Stimulated activated naive B cell treated with anti-CD40 and anti-IgM and Interleukin-4, amounts not matched to agents 10 μg/mL and 1 μg/mL and 100 μg/mL, for 72 hours (primary cell): ENCODE measurements at regions not wholly inside any gene's neighbourhood (a gene's known extent, or its start where the extent isn't known, plus 50 kb on each side); places are given as distances from the start of the nearest gene placed in this dataset.

ENCODE experiments used
- ATAC-seq, 2 donors: fragments of 150-1000 bp; cut with Tn5 transposase; replicated peaks; 2 replicates each; pipeline ENCODE4 v1.10.0; 2021; ENCODE audit warnings: moderate library complexity in 1 of 2
- DNase-seq: peaks from one replicate; pipeline ENCODE4 v3.0.0; 2021
- H3K27ac Mint-ChIP-seq: one replicate; pipeline ENCODE4 v1.8.0; 2022; ENCODE audit warnings: mild to moderate bottlenecking, mixed read lengths
- H3K27me3 Mint-ChIP-seq, 2 donors: one replicate each; pipeline ENCODE4 v1.8.0; 2022; ENCODE audit warnings: mixed read lengths in 2 of 2
- H3K36me3 Mint-ChIP-seq, 2 donors: one replicate each; pipeline ENCODE4 v1.8.0; 2022; ENCODE audit warnings: mixed read lengths in 2 of 2, mild to moderate bottlenecking in 1 of 2
- H3K4me1 Mint-ChIP-seq, 2 donors: one replicate each; pipeline ENCODE4 v1.8.0; 2022; ENCODE audit warnings: mixed read lengths in 2 of 2, mild to moderate bottlenecking in 1 of 2
- H3K4me3 Mint-ChIP-seq, 2 donors: one replicate each; pipeline ENCODE4 v1.8.0; 2022; ENCODE audit warnings: mild to moderate bottlenecking in 2 of 2, mixed read lengths in 2 of 2, moderate library complexity in 1 of 2
- H3K9me3 Mint-ChIP-seq, 2 donors: one replicate each; pipeline ENCODE4 v1.8.0; 2022; ENCODE audit warnings: mixed read lengths in 2 of 2, mild to moderate bottlenecking in 1 of 2

DNA sequence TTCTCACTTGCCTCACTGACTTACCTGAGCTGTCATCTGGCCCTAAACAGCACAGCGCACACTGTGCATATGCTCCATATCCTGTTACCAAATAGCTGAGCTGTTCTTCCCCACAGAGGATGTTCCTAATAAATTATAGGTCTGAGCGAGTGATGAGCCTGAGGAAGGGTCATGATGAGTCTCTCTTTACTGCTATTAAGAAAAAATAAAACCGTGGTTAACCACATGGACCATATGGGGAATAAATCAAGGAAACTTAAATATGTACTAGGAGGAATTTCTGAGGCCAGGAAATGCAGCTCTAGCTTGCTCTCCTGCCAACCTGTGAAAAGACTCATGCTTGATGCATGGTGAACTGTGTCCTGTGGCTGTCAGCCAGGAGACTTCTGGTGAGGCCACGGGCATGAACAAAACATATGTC lies 424.8 kb upstream of the DMAC1 start:
- H3K27ac Mint-ChIP-seq, result no peak overlapping the region
- ATAC-seq (no peak), DNase-seq (no peak)
- H3K4me3 Mint-ChIP-seq, result no peak overlapping the region
- no peaks in the 10 kb centered on the region for H3K36me3 Mint-ChIP-seq
- peaks cover 0 to 2% of the 10 kb centered on the region in 2 donors for H3K4me1 Mint-ChIP-seq
- no peaks in the 10 kb centered on the region for H3K9me3 Mint-ChIP-seq
- H3K27me3 Mint-ChIP-seq, result no peaks in the 10 kb centered on the region

DNA sequence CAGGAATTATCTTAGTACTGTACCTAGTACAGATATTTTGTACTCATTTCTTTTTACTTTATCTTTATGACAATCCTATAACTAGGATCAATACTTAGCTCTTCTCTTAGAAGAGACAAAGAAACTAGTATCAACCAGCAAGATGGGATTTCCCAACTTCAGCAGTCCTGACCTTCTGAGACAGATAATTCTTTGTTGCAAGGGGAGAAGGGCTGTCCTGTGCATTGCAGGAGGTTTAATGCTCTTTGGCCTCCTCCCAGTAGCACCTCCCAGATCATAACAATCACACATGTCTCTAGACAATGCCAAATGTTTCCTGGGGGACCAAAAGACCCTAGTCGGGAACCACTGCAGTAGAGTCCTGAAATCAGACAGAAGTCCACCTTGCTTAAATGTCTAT lies 424.3 kb upstream of the DMAC1 start:
- Mint-ChIP-seq H3K4me3 (no peak overlapping the region), H3K27me3 (no peaks in the 10 kb centered on the region), H3K4me1 (peaks cover 0 to 2% of the 10 kb centered on the region in 2 donors), H3K9me3 (no peaks in the 10 kb centered on the region), H3K36me3 (no peaks in the 10 kb centered on the region), H3K27ac (no peak overlapping the region)
- DNase-seq, result no peak
- no peak for ATAC-seq

DNA sequence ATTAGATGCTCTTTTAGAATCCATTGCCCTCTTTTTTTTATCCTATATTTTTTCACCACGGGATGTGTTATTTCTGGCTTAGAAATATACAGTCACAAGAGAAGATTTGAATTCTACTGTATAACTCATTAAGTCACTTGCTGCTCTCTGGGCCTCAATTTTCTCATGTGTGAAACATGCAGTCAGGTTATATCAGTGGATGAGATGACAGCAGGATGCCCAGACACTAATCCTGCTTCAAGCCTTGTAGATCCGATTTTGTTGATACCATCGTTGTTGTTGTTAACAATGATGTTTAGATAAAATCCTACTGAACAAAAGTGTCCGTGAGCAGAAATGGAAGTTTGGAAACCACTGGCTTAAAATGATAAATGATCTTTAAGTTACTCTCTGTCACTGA lies 421.9 kb upstream of the DMAC1 start:
- Mint-ChIP-seq H3K27ac (no peak overlapping the region), H3K4me1 (peaks cover 0 to 2% of the 10 kb centered on the region in 2 donors), H3K36me3 (no peaks in the 10 kb centered on the region), H3K4me3 (no peak overlapping the region), H3K27me3 (peaks cover 0 to 14% of the 10 kb centered on the region in 2 donors), H3K9me3 (peaks cover 4 to 6% of the 10 kb centered on the region in 2 donors)
- no peak for ATAC-seq
- no peak for DNase-seq

DNA sequence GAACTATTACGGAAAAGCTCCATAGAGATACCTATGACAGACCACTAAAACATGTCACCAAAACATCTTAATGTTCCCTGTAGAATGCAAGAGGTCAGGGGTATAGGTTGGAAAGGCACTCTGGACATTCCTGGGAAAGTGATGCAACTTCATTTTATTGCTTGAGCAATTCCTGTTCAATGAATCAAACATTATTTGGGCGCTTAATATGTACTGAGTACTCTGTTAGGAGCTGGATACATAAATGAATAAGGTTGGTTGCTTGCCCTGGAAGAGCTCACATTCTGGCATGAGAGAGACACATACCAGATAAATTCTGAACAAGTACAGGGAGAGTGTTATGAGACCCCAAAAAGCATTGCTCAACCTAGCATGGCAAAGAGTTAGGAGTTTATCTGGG lies 408.9 kb upstream of the DMAC1 start:
- H3K4me3 Mint-ChIP-seq, result no peak overlapping the region
- no peak overlapping the region for H3K27ac Mint-ChIP-seq
- H3K9me3 Mint-ChIP-seq, result no peaks in the 10 kb centered on the region
- no peaks in the 10 kb centered on the region for H3K4me1 Mint-ChIP-seq
- H3K36me3 Mint-ChIP-seq, result no peaks in the 10 kb centered on the region
- H3K27me3 Mint-ChIP-seq, result peaks cover 0 to 4% of the 10 kb centered on the region in 2 donors
- ATAC-seq (no peak), DNase-seq (no peak)

DNA sequence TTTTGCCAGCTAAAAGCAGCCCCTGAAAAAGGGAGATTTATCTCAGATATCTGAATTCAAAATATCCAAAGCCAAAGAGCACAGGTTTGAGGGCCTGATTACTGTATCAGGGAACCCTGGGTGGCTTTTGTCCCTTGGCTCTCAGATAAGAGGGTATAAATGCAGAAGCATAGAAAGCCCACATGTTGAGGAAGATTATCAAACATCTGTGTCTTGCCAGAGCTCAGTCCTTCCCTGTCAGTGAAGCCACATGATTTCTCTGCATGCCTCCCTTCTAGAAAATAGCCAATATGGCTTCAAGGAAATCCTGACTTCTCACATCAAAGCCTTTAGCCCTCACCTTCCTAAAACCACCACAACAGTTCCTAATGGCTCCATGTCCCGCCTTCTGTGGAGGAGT lies 408.0 kb upstream of the DMAC1 start:
- H3K4me3 Mint-ChIP-seq, result no peak overlapping the region
- peaks cover 0 to 6% of the 10 kb centered on the region in 2 donors for H3K27me3 Mint-ChIP-seq
- no peak for ATAC-seq
- H3K27ac Mint-ChIP-seq, result no peak overlapping the region
- no peaks in the 10 kb centered on the region for H3K9me3 Mint-ChIP-seq
- no peaks in the 10 kb centered on the region for H3K4me1 Mint-ChIP-seq
- H3K36me3 Mint-ChIP-seq, result no peaks in the 10 kb centered on the region
- DNase-seq, result no peak

DNA sequence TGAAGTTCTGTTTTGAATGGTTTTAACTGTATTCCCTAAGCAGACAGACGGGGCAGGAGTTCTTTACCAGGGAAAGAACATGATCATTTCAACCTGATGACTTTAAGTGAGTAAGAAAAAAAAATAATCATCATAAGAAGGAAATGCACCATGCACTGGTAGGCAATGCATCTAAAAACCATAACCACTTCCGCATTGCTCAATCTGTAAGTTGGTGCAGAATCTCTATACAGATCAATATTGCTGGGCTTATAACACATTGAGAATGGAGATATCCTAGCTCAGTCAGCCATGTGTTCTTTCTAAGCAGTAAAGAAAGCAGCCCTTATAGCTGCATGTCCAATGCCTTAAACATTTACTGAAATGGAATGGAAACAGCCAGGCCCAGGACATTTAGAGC lies 407.1 kb upstream of the DMAC1 start:
- Mint-ChIP-seq H3K36me3 (no peaks in the 10 kb centered on the region), H3K9me3 (no peaks in the 10 kb centered on the region), H3K27ac (no peak overlapping the region), H3K4me3 (no peak overlapping the region), H3K27me3 (peaks cover 0 to 6% of the 10 kb centered on the region in 2 donors), H3K4me1 (no peaks in the 10 kb centered on the region)
- ATAC-seq (no peak), DNase-seq (no peak)

DNA sequence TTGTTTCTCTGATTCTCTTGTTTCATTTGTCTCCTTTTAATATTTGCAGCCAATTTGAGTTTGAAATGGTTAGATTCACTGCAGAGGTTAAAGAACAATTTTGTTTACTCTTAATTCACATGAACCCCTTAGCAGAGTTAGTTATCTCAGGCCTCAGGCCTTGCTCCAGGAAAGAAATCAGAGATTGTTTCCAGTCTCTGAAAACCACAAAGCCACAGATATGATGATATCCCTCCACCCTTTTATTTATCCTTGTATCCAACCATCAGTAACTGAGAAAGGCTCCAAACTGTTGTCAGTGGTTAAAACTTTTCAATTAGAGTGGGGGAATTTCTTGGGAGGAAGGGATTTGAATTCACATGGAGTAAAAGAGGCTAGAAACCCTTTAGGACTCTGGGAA lies 406.0 kb upstream of the DMAC1 start:
- DNase-seq (no peak), ATAC-seq (no peak)
- no peak overlapping the region for H3K4me3 Mint-ChIP-seq

DNA sequence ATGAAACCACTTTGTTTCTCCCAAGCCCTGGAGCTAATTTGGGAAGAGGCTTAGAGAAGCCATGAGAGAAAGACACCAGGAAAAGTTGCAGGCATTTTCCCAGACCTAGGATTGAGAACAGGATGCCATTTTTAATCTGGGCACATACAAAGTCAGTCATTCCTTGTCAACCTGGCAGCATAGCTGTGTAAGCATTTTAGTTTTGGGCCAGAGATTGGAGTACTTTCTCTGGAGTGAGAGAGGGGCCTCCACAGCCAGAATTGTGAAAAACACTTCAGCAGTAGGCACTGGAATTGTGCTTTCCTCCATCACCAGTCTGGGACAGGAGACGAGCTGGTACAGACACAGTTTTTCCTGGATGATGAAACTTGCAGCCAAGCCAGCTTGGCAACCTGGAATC lies 390.3 kb upstream of the DMAC1 start:
- DNase-seq (no peak), ATAC-seq (no peak)
- no peak overlapping the region for H3K27ac Mint-ChIP-seq
- peaks cover 13 to 17% of the 10 kb centered on the region in 2 donors for H3K27me3 Mint-ChIP-seq
- H3K4me1 Mint-ChIP-seq, result peaks cover 0 to 3% of the 10 kb centered on the region in 2 donors
- H3K9me3 Mint-ChIP-seq, result peaks cover 16 to 28% of the 10 kb centered on the region in 2 donors
- H3K36me3 Mint-ChIP-seq, result peaks cover 3 to 7% of the 10 kb centered on the region in 2 donors
- H3K4me3 Mint-ChIP-seq, result no peak overlapping the region

More for the DNA sequence above, 406.0 kb upstream of the DMAC1 start:
- Mint-ChIP-seq H3K4me1 (no peaks in the 10 kb centered on the region), H3K27ac (no peak overlapping the region), H3K9me3 (no peaks in the 10 kb centered on the region), H3K36me3 (peaks cover 0 to 1% of the 10 kb centered on the region in 2 donors), H3K27me3 (peaks cover 0 to 6% of the 10 kb centered on the region in 2 donors)

DNA sequence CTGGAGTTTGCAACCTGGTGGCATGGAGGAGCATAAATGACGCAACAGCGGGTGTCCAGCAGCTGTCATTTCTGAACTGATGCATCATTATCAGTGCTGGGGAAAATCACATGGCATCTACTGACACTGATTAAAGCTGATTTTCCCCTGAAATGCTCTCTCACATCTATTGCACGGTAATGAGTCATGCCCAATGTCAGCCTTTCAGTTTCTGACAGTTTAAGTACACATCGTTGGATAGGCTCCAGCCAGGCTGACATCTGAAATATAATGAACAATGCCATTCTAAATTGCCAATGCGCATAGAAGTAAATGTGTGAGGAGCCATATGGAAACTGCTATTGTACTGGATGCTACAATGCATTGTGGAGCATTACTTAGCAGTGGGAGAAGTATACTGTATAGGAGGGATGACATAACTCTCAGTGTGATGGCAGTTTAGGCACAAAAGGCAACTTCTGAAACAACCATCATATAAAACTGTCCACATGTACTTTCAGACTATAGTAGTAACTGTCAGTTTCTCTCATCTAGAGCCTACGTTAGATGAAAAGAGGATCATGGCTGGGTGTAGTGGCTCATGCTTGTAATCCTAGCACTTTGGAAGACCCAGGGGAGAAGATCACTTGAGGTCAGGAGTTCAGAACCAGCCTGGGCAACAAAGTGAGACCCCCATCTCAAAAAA lies 389.3 kb upstream of the DMAC1 start:
- Mint-ChIP-seq H3K4me3 (no peak overlapping the region), H3K27ac (no peak overlapping the region), H3K27me3 (peaks cover 8 to 12% of the 10 kb centered on the region in 2 donors)

DNA sequence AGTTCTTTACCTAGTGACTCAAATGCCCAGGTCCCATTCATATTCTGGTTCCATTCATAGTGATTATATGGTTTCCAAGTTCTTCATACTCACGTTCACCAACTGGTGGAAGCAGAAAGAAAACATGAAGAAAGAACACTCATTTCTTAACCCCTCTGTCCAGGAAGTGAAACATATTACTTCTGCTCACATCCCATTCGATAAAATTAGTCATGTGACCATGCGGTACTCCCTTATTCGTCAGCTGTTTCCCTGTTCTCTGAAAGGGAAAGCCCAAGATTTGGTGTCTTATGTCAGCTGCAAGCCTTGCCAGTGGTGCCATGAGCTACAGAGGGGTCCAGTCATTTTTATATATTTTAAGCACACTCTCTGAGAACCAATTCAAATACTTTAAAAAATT lies 387.0 kb upstream of the DMAC1 start:
- ATAC-seq, result peak; percentile 68 to 85
- Mint-ChIP-seq H3K4me1 (peaks cover 0 to 4% of the 10 kb centered on the region in 2 donors), H3K27ac (no peak overlapping the region), H3K9me3 (peaks cover 10% of the 10 kb centered on the region in 2 donors), H3K36me3 (peaks cover 2 to 4% of the 10 kb centered on the region in 2 donors), H3K27me3 (peaks cover 0 to 6% of the 10 kb centered on the region in 2 donors), H3K4me3 (no peak overlapping the region)
- DNase-seq, result no peak

More for the DNA sequence above, 389.3 kb upstream of the DMAC1 start:
- H3K9me3 Mint-ChIP-seq, result peaks cover 16 to 28% of the 10 kb centered on the region in 2 donors
- peaks cover 3 to 7% of the 10 kb centered on the region in 2 donors for H3K36me3 Mint-ChIP-seq
- ATAC-seq (peak in 1 of 2 donors; percentile 57), DNase-seq (no peak)
- peaks cover 0 to 3% of the 10 kb centered on the region in 2 donors for H3K4me1 Mint-ChIP-seq

DNA sequence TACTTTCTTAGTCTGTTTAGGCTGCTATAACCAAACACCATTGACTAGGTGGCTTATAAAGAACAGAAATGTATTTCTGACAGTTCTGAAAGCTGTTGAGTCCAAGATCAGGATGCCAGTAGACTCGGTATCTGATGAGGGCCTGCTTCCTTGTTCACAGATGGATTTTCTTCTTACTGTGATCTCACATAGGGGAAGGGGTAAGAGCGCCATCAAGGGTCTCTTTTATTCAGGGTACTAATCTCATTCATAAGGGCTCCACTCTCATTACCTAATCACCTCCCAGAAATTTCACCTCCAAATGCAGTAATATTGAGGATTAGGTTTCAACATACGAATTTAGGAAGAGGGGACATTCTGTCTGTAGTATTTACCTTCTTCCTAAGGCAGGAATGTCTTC lies 384.0 kb upstream of the DMAC1 start:
- Mint-ChIP-seq H3K9me3 (no peaks in the 10 kb centered on the region), H3K4me1 (peaks cover 0 to 4% of the 10 kb centered on the region in 2 donors), H3K36me3 (no peaks in the 10 kb centered on the region), H3K4me3 (no peak overlapping the region), H3K27me3 (no peaks in the 10 kb centered on the region), H3K27ac (no peak overlapping the region)
- DNase-seq (no peak), ATAC-seq (no peak)

DNA sequence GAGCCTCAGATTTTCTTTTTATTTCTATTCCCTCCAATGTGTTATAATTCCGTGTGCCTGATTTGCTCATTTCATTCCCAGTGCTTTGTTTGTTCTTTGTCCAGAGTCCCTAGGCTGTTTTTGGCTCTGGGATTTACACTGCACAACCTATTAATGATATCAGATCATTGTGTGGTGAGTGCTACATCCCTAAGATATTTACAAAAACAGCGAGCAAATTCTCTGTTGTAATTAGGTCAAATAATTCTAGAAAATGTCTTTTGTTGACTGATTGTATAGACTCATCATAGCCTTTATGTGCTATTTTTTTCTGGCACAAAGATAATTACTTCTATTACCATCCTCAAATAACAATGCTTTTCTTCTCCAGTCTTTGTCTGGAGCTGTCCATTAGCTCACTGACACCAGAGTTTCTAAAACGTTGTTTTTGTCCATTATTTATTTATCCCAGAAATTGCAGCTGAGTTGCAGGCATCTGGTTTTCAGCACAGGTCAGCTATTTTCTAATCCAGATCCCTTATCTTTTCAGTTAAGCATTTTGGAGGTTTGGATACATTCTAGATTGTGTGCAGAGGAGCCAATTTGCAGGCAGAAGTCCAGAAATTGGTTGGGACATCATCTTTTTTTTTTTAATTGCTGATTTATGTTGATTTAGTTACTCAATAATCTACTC lies 379.9 kb upstream of the DMAC1 start:
- H3K4me3 Mint-ChIP-seq, result no peak overlapping the region

DNA sequence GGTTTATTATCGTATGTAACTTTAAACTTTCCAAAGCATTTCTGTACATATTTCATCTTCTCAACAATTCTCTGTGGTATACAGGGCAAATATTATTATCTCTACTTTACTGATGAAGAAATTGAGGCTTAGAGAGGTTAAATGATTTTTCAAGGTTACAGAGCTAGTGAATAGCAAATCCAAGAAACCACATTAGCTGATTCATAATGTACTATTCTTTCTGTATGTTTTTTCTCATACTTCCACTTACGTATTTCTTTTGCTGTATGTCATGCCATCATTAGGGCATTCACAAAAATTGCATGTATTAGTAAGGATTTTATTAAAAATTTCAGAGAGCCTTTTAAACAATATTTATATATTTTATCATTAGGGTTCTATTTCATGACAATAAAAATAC lies 372.4 kb upstream of the DMAC1 start:
- no peaks in the 10 kb centered on the region for H3K4me1 Mint-ChIP-seq
- DNase-seq (no peak), ATAC-seq (no peak)
- no peaks in the 10 kb centered on the region for H3K9me3 Mint-ChIP-seq
- no peak overlapping the region for H3K27ac Mint-ChIP-seq
- no peak overlapping the region for H3K4me3 Mint-ChIP-seq
- peaks cover 12 to 18% of the 10 kb centered on the region in 2 donors for H3K27me3 Mint-ChIP-seq
- H3K36me3 Mint-ChIP-seq, result no peaks in the 10 kb centered on the region

More for the DNA sequence above, 379.9 kb upstream of the DMAC1 start:
- DNase-seq, result no peak
- Mint-ChIP-seq H3K27ac (no peak overlapping the region), H3K4me1 (peaks cover 0 to 1% of the 10 kb centered on the region in 2 donors), H3K27me3 (peaks cover 0 to 9% of the 10 kb centered on the region in 2 donors), H3K9me3 (no peaks in the 10 kb centered on the region), H3K36me3 (no peaks in the 10 kb centered on the region)
- no peak for ATAC-seq

DNA sequence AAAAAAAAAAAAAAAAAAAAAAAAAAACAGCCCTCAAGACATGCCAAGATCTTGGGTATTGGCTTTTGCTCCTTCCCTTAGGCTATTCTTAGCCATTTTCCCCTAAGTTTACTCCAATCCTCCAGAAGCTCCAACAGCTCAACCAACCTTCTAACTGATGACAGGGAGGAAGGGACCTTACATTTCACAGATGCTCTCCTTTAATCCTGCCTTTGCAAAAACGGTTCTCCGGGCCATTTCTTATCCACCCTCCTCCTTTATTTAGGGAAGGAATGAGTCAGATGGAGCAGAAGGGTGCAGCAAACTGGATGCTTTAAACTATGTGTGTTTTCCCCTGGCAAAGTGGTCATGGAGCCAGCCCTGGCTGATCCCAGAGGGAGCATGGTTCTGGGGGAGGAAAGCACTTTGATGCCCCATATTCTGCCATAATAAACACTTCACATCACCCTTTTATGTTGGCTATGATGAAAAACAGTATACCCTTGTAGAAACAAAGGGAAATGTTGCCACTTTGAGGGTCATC lies 369.4 kb upstream of the DMAC1 start:
- H3K36me3 Mint-ChIP-seq, result no peaks in the 10 kb centered on the region
- no peaks in the 10 kb centered on the region for H3K4me1 Mint-ChIP-seq
- no peak for DNase-seq
- no peak for ATAC-seq
- no peaks in the 10 kb centered on the region for H3K9me3 Mint-ChIP-seq
- H3K4me3 Mint-ChIP-seq, result no peak overlapping the region
- peaks cover 12 to 17% of the 10 kb centered on the region in 2 donors for H3K27me3 Mint-ChIP-seq
- no peak overlapping the region for H3K27ac Mint-ChIP-seq

DNA sequence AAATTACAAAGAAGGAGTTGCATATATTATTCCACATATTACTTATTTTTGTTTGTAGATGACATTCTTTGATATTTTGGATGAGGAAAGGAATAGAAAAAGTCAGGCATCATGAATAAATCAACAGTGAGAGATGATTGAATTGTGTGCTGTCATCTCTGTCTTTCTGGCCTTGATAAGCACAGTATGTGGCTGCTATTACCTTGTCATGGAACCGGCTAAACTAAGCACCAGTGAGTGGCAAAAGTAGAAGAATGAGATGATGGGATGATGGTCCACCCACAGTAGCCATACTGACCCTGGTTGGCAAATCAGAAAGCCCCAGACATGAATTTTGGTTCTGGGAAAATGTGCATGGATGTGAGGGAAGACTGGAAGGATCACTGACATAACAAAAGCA lies 361.2 kb upstream of the DMAC1 start:
- Mint-ChIP-seq H3K4me1 (peaks cover 4 to 10% of the 10 kb centered on the region in 2 donors), H3K4me3 (no peak overlapping the region), H3K36me3 (no peaks in the 10 kb centered on the region)

More for the DNA sequence above, 361.2 kb upstream of the DMAC1 start:
- Mint-ChIP-seq H3K27ac (no peak overlapping the region), H3K27me3 (no peaks in the 10 kb centered on the region), H3K9me3 (no peaks in the 10 kb centered on the region)
- ATAC-seq, result no peak
- DNase-seq, result no peak
